Fibroblast of lung (primary cell): ENCODE measurements at regions not wholly inside any gene's neighbourhood (a gene's known extent, or its start where the extent isn't known, plus 50 kb on each side); places are given as distances from the start of the nearest gene placed in this dataset.
A peak's percentile ranks its signal among the peaks of the same experiment; 100 is the strongest.

Experiments
- DNase-seq, 2 donors: peaks; one replicate each; pipeline versions ENCODE4 v3.0.0 to v3.0.0-alpha.2; 2010; ENCODE audit warnings: low read depth in 2 of 2
- H2AFZ ChIP-seq: 2 replicates; pipeline ENCODE4 v1.5.1; 2012; ENCODE audit warnings: low read length, control low read depth, inconsistent platforms
- H3K27ac ChIP-seq: 2 replicates; pipeline ENCODE4 v1.5.1; 2011; ENCODE audit warnings: low read length, control low read depth; ENCODE audit not compliant: insufficient read depth
- H3K27me3 ChIP-seq: 2 replicates; pipeline ENCODE4 v1.5.1; 2011; ENCODE audit warnings: mild to moderate bottlenecking, low read length; ENCODE audit not compliant: control insufficient read depth, insufficient read depth
- H3K36me3 ChIP-seq: 2 replicates; pipeline ENCODE4 v1.5.1; 2011; ENCODE audit warnings: low read length; ENCODE audit not compliant: control insufficient read depth, insufficient read depth
- H3K4me1 ChIP-seq: 2 replicates; pipeline ENCODE4 v1.5.1; 2011; ENCODE audit warnings: low read length; ENCODE audit not compliant: control insufficient read depth, insufficient read depth; ENCODE audit errors: extremely low read depth
- H3K4me2 ChIP-seq: 2 replicates; pipeline ENCODE4 v1.5.1; 2011; ENCODE audit warnings: low read length, control low read depth; ENCODE audit not compliant: insufficient read depth; ENCODE audit errors: extremely low read depth
- H3K4me3 ChIP-seq, 4 experiments: fragments of 200-600 bp in 1 of 4; sonication (generic) in 1 of 4; replicated peaks in 1 of 4; 2 replicates each; pipeline ENCODE4 v1.5.1; 2011 to 2016; ENCODE audit warnings: low read length in 4 of 4, low read depth in 3 of 4, mild to moderate bottlenecking in 3 of 4, control low read depth in 2 of 4, inconsistent platforms in 1 of 4, mixed read lengths in 1 of 4; ENCODE audit not compliant: insufficient read depth in 1 of 4; ENCODE audit errors: control extremely low read depth in 1 of 4
- H3K79me2 ChIP-seq: 2 replicates; pipeline ENCODE4 v1.5.1; 2012; ENCODE audit warnings: mild to moderate bottlenecking, low read length, inconsistent platforms; ENCODE audit not compliant: control insufficient read depth, insufficient read depth
- H3K9ac ChIP-seq: 2 replicates; pipeline ENCODE4 v1.5.1; 2011; ENCODE audit warnings: mild to moderate bottlenecking, low read length, control low read depth; ENCODE audit not compliant: insufficient read depth
- H3K9me3 ChIP-seq: 2 replicates; pipeline ENCODE4 v1.5.1; 2012; ENCODE audit warnings: low read depth, low read length; ENCODE audit not compliant: control insufficient read depth, insufficient read depth
- H4K20me1 ChIP-seq: 2 replicates; pipeline ENCODE4 v1.5.1; 2011; ENCODE audit warnings: low read length; ENCODE audit not compliant: control insufficient read depth, insufficient read depth; ENCODE audit errors: extremely low read depth
- EZH2 ChIP-seq: IDR thresholded peaks from 2 replicates; pipeline ENCODE4 v1.5.1; 2012; ENCODE audit warnings: low read length, control low read depth, mild to moderate bottlenecking; ENCODE audit errors: missing control alignments
- TF ChIP-seq, protein P1 (sequence below), 2 donors: IDR thresholded peaks in 1 of 2; conservative IDR thresholded peaks in 1 of 2; 1 replicate in 1 of 2; 2 replicates in 1 of 2; pipeline ENCODE4 v1.5.1; 2011 to 2012; ENCODE audit warnings: low read length in 2 of 2, control low read depth in 1 of 2, inconsistent platforms in 1 of 2, low read depth in 1 of 2, mild to moderate bottlenecking in 1 of 2

DNA sequence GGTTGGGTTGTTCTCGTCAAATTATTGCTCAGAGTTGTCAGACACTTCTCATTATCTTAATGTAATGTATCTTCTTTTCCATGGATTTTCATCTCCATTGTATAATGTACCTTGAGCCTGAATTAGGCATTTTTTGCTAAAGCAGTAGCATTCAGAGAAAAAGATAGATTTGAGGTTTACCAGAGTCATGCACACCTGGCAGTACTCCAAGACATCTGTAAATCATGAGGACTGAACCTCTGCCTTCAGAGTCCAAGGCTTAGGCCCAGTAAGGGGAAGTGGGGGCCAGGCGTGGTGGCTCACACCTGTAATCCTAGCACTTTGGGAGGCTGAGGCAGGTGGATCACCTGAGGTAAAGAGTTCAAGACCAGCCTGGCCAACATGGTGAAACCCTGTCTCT, 624.3 kb upstream of the MBL2 start:
- Histone ChIP-seq H3K27ac (no peak overlapping the region), H3K9me3 (no peaks in the 10 kb centered on the region), H3K9ac (no peak overlapping the region), H3K4me2 (no peak overlapping the region), H3K36me3 (no peaks in the 10 kb centered on the region), H3K27me3 (no peaks in the 10 kb centered on the region), H3K4me1 (no peaks in the 10 kb centered on the region), H3K4me3 (no peak overlapping the region), H2AFZ (no peak overlapping the region), H3K79me2 (no peaks in the 10 kb centered on the region), H4K20me1 (no peaks in the 10 kb centered on the region)
- peak in 1 of 2 donors; percentile 50 for DNase-seq
- TF ChIP-seq, protein P1, sequence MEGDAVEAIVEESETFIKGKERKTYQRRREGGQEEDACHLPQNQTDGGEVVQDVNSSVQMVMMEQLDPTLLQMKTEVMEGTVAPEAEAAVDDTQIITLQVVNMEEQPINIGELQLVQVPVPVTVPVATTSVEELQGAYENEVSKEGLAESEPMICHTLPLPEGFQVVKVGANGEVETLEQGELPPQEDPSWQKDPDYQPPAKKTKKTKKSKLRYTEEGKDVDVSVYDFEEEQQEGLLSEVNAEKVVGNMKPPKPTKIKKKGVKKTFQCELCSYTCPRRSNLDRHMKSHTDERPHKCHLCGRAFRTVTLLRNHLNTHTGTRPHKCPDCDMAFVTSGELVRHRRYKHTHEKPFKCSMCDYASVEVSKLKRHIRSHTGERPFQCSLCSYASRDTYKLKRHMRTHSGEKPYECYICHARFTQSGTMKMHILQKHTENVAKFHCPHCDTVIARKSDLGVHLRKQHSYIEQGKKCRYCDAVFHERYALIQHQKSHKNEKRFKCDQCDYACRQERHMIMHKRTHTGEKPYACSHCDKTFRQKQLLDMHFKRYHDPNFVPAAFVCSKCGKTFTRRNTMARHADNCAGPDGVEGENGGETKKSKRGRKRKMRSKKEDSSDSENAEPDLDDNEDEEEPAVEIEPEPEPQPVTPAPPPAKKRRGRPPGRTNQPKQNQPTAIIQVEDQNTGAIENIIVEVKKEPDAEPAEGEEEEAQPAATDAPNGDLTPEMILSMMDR (conservative IDR thresholded peaks at IDR 0.05 in 1 of 2, IDR thresholded peaks at IDR 0.05 in 1 of 2; ENCODE audit: low read depth in 1 of 2, low read length in 2 of 2): no peak
- TF ChIP-seq EZH2: no peak

DNA sequence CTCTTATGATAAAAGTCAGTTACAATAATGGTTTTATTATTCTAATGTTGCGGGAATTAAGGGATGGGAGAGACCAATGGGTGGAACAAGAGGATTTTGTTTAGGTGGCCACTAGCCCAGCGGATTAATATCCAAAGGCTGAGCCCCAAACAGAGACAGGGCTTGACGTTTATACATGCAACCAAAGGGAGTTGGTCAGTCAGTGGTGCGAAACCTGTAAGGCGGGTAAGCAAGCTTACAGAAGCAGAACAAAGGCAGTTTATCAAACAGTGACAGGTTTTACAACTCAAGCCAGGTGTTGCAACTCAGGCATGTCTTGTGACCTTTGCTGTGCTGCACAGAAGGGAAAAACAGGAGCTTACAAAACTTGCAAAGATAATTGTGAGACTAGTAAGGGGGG, 622.9 kb upstream of the MBL2 start:
- Histone ChIP-seq H3K9me3 (no peaks in the 10 kb centered on the region), H3K4me1 (no peaks in the 10 kb centered on the region), H4K20me1 (no peaks in the 10 kb centered on the region), H3K27ac (no peak overlapping the region), H3K27me3 (no peaks in the 10 kb centered on the region), H2AFZ (no peak overlapping the region), H3K9ac (no peak overlapping the region), H3K79me2 (no peaks in the 10 kb centered on the region), H3K36me3 (no peaks in the 10 kb centered on the region), H3K4me2 (no peak overlapping the region), H3K4me3 (no peak overlapping the region)
- peak in 1 of 2 donors; percentile 5 for DNase-seq
- no peak for TF ChIP-seq EZH2
- TF ChIP-seq, protein P1 (conservative IDR thresholded peaks at IDR 0.05 in 1 of 2, IDR thresholded peaks at IDR 0.05 in 1 of 2; ENCODE audit: low read depth in 1 of 2, low read length in 2 of 2): no peak

DNA sequence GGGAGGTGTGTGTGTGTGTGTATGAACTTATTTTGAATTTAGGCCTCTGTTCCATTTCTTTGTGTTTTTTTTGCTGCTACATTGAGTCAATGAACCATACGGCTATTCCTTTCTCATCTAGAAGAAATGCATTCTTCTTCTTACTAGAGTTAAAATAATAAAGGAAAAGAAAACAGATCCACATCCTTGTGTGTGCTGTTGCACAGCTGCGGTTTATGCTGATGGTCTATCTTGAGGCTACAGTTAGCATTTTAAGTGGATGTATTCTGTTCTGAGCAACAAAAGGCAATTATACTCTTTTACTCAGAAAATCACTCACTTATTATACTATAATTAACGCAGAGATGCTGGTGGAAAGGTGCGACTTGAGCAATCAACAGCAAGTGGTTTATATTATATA, 615.0 kb upstream of the MBL2 start:
- no peak overlapping the region for H3K4me3 ChIP-seq
- H3K4me1 ChIP-seq: no peaks in the 10 kb centered on the region
- no peak overlapping the region for H3K27ac ChIP-seq
- no peaks in the 10 kb centered on the region for H4K20me1 ChIP-seq
- no peak overlapping the region for H3K4me2 ChIP-seq
- DNase-seq: peak in 1 of 2 donors; percentile 18
- no peak overlapping the region for H3K9ac ChIP-seq
- no peaks in the 10 kb centered on the region for H3K79me2 ChIP-seq
- H3K36me3 ChIP-seq: no peaks in the 10 kb centered on the region
- H3K27me3 ChIP-seq: no peaks in the 10 kb centered on the region
- no peak overlapping the region for H2AFZ ChIP-seq
- no peaks in the 10 kb centered on the region for H3K9me3 ChIP-seq
- TF ChIP-seq, protein P1 (conservative IDR thresholded peaks at IDR 0.05 in 1 of 2, IDR thresholded peaks at IDR 0.05 in 1 of 2; ENCODE audit: low read depth in 1 of 2, low read length in 2 of 2): no peak
- TF ChIP-seq EZH2: no peak
